ENCODE measurements at regions not wholly inside any gene's neighbourhood (a gene's known extent, or its start where the extent isn't known, plus 50 kb on each side); places are given as distances from the start of the nearest gene placed in this dataset.

DNA sequence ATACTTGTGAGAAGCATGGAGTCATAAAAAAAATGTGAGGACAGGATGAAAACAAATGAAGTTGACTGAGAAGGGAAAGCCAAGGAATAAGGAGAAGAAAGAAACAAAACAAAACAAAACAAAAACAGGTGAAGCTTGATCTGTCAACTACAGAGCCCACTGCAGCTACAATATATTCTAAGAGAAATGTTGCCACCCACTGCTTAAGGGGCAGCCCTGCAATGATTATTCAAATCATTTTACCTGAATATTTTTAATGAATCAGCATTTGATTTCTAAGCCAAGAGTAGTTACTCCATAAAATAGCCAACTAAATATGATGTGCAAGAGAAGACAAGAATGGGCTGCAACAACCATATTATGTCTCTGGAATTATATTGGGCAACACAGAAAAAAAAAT is 252.0 kb upstream of the KIF2B start (continued):
- TF ChIP-seq POLR2A (IDR thresholded peaks at IDR 0.05; ENCODE audit: borderline replicate concordance, extremely low read depth, insufficient read depth, insufficient read length) (no peak), CBX3 (IDR thresholded peaks at IDR 0.05; ENCODE audit: low read depth) (no peak), ZFX (IDR thresholded peaks at IDR 0.05) (no peak)
- TF ChIP-seq, protein P1, sequence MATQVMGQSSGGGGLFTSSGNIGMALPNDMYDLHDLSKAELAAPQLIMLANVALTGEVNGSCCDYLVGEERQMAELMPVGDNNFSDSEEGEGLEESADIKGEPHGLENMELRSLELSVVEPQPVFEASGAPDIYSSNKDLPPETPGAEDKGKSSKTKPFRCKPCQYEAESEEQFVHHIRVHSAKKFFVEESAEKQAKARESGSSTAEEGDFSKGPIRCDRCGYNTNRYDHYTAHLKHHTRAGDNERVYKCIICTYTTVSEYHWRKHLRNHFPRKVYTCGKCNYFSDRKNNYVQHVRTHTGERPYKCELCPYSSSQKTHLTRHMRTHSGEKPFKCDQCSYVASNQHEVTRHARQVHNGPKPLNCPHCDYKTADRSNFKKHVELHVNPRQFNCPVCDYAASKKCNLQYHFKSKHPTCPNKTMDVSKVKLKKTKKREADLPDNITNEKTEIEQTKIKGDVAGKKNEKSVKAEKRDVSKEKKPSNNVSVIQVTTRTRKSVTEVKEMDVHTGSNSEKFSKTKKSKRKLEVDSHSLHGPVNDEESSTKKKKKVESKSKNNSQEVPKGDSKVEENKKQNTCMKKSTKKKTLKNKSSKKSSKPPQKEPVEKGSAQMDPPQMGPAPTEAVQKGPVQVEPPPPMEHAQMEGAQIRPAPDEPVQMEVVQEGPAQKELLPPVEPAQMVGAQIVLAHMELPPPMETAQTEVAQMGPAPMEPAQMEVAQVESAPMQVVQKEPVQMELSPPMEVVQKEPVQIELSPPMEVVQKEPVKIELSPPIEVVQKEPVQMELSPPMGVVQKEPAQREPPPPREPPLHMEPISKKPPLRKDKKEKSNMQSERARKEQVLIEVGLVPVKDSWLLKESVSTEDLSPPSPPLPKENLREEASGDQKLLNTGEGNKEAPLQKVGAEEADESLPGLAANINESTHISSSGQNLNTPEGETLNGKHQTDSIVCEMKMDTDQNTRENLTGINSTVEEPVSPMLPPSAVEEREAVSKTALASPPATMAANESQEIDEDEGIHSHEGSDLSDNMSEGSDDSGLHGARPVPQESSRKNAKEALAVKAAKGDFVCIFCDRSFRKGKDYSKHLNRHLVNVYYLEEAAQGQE (IDR thresholded peaks at IDR 0.05; ENCODE audit: low read depth) = no peak
- TF ChIP-seq, protein P2, sequence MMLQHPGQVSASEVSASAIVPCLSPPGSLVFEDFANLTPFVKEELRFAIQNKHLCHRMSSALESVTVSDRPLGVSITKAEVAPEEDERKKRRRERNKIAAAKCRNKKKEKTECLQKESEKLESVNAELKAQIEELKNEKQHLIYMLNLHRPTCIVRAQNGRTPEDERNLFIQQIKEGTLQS (IDR thresholded peaks at IDR 0.05) = no peak

DNA sequence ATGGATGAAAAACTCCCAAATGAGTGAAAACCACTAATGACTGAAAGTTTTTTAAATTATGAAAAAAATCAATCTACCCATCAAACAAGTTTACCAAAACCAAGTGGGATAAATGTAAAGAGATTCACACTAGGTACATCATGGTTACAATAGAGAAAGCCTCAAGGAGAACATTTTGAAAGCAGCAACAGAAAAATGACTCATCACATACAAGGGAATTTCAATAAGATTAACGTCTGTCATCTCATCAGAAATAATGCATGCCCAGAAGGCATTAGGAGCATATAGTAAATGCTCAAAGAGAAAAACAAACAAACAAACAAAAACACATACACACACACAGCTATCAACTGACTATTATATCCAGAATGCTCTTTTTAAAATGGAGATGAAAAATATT is 261.8 kb upstream of the KIF2B start:
- Histone ChIP-seq H3K36me3 (ENCODE audit: control insufficient read depth in 1 of 2, insufficient read depth in 2 of 2, low read length in 2 of 2) (no peaks in the 10 kb centered on the region), H3K27ac (ENCODE audit: low read depth, low read length) (no peak overlapping the region), H3K79me2 (ENCODE audit: insufficient read depth, low read length) (no peaks in the 10 kb centered on the region), H4K20me1 (ENCODE audit: insufficient read depth) (no peaks in the 10 kb centered on the region), H3K9me3 (ENCODE audit: control insufficient read depth in 1 of 2, insufficient read depth in 1 of 2, low read depth in 1 of 2, low read length in 2 of 2) (peaks cover 32 to 36% of the 10 kb centered on the region in 2 experiments), H3K4me2 (ENCODE audit: low read length) (no peak overlapping the region), H3K9ac (ENCODE audit: low read length) (no peak overlapping the region), H2AFZ (ENCODE audit: low read depth, low read length, poor library complexity, severe bottlenecking) (no peak overlapping the region), H3K9me2 (ENCODE audit: insufficient read depth) (no peaks in the 10 kb centered on the region), H3K4me1 (ENCODE audit: control insufficient read depth in 1 of 2, insufficient read depth in 2 of 2, low read length in 2 of 2) (no peaks in the 10 kb centered on the region), H3K4me3 (replicated peaks in 1 of 2; ENCODE audit: low read depth in 1 of 2, low read length in 2 of 2) (no peak overlapping the region), H3K27me3 (ENCODE audit: insufficient read depth, low read length) (no peaks in the 10 kb centered on the region)
- intact Hi-C loops (cut with micrococcal nuclease) = no loop called here
- DNase-seq (ENCODE audit: low read depth, low spot score) (no peak), ATAC-seq (no peak)
- CTCF ChIA-PET = no interaction called here
- RAD21 ChIA-PET (ENCODE audit: low non-redundant PET in 1 of 2, low total read pairs in 2 of 2, uncharacterized antibody in 2 of 2, unreplicated experiment in 2 of 2) = no interaction called here
- no TSS peak for BruUV-seq (replicated peaks)
- POLR2A ChIA-PET = no interaction called here
- TF ChIP-seq SP1 (IDR thresholded peaks at IDR 0.05; ENCODE audit: low read depth) = no peak
- TF ChIP-seq ELF1 (IDR thresholded peaks at IDR 0.05; ENCODE audit: borderline replicate concordance, low read depth) = no peak
- no peak for TF ChIP-seq FOSL1 (IDR thresholded peaks at IDR 0.05; ENCODE audit: low read depth)
- no peak for TF ChIP-seq POLR2AphosphoS5 (IDR thresholded peaks at IDR 0.05; ENCODE audit: low read depth, low read length)
- TF ChIP-seq ZFX (IDR thresholded peaks at IDR 0.05) = no peak
- TF ChIP-seq, protein P3, sequence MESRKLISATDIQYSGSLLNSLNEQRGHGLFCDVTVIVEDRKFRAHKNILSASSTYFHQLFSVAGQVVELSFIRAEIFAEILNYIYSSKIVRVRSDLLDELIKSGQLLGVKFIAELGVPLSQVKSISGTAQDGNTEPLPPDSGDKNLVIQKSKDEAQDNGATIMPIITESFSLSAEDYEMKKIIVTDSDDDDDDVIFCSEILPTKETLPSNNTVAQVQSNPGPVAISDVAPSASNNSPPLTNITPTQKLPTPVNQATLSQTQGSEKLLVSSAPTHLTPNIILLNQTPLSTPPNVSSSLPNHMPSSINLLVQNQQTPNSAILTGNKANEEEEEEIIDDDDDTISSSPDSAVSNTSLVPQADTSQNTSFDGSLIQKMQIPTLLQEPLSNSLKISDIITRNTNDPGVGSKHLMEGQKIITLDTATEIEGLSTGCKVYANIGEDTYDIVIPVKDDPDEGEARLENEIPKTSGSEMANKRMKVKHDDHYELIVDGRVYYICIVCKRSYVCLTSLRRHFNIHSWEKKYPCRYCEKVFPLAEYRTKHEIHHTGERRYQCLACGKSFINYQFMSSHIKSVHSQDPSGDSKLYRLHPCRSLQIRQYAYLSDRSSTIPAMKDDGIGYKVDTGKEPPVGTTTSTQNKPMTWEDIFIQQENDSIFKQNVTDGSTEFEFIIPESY (IDR thresholded peaks at IDR 0.05; ENCODE audit: extremely low read depth, insufficient replicate concordance, low read length) = no peak
- TF ChIP-seq, protein P1 (IDR thresholded peaks at IDR 0.05; ENCODE audit: low read depth) = no peak
- TF ChIP-seq RAD21 (IDR thresholded peaks at IDR 0.05; ENCODE audit: low read depth) = no peak
- TF ChIP-seq ZNF274 (IDR thresholded peaks at IDR 0.05; ENCODE audit: low read depth, low read length) = no peak
- TF ChIP-seq EZH2phosphoT487 (IDR thresholded peaks at IDR 0.05; ENCODE audit: borderline replicate concordance) = no peak
- no peak for TF ChIP-seq YY1 (IDR thresholded peaks at IDR 0.05; ENCODE audit: extremely low read depth, insufficient replicate concordance, low read depth, low read length)
- TF ChIP-seq EGR1 (IDR thresholded peaks at IDR 0.05; ENCODE audit: low read depth) = no peak
- no peak for TF ChIP-seq SRF (IDR thresholded peaks at IDR 0.05; ENCODE audit: low read depth)

Data from HCT116 (cell line).